ENCODE measurements at regions not wholly inside any gene's neighbourhood (a gene's known extent, or its start where the extent isn't known, plus 50 kb on each side); places are given as distances from the start of the nearest gene placed in this dataset.

DNA sequence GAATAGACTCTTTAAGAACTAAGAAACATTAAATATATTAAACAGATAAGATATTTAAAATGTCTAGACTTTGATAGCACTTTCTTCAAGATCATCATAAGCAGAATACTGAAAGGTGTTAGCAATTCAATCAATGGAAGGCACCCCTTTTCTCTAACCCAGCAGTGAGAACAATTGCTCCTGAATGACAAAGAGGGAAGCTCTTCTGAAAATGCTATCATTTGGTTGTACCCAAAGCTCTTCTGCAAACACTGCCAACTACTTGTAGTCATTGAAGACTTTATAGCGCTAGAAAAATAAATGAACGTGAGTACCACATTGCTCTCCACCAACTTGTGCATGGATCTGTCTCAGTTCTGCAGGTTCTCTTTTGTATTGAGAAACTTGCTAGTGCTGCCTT is 62.2 kb upstream of the LMO3 start:
- DNase-seq: no peak

DNA sequence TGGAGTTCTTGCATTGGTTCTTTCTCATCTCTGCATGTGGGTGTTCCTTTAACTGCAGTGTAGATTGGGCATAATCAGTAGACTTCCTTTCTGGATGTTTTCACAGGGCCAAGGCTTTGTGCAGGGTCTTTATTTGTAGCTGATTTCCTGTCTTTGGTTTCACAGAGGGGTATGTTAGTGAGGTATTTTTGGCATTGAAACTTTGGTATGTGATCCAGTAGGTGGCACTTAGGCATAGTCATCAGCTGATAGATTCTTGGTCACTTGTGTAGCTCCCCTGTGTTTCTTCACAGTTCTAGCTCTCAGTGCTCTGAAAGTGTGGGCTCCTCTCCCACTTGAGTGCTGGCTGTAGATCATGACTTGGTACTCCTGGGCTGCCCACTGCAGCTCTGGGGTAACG is 52.7 kb upstream of the LMO3 start:
- DNase-seq: no peak

Measured in KG1 (cell line).